ENCODE measurements at regions not wholly inside any gene's neighbourhood (a gene's known extent, or its start where the extent isn't known, plus 50 kb on each side); places are given as distances from the start of the nearest gene placed in this dataset.

DNA sequence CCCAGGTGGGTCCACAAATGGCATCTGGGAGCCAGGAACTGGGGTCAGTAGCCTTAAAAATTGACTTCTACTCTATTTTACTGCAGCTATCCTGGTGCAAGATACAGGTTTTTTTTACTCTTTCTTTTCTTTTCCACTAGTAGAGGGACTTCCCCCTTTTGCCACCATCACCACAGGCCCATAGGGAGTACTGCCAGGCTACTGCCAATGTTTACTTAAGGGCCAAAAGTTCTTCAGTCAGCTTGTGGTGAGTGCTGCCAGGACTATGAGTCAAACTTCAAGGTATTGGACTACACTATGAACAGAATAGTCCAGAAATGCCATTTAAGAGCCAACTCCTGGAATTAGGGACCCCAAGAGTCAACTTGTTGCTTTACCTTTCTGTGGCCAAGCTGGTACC lies 94.7 kb downstream of the EDA2R start:
- Mint-ChIP-seq H3K36me3 (ENCODE audit: unreplicated experiment) (no peaks in the 10 kb centered on the region), H3K9me3 (ENCODE audit: unreplicated experiment) (peaks cover 46% of the 10 kb centered on the region), H3K4me3 (ENCODE audit: unreplicated experiment) (no peak overlapping the region), H3K27ac (ENCODE audit: unreplicated experiment) (no peak overlapping the region), H3K4me1 (ENCODE audit: unreplicated experiment) (no peaks in the 10 kb centered on the region), H3K27me3 (ENCODE audit: unreplicated experiment) (no peaks in the 10 kb centered on the region)
- DNase-seq (ENCODE audit: extremely low spot score, unreplicated experiment): no peak
- TF ChIP-seq, protein P1, sequence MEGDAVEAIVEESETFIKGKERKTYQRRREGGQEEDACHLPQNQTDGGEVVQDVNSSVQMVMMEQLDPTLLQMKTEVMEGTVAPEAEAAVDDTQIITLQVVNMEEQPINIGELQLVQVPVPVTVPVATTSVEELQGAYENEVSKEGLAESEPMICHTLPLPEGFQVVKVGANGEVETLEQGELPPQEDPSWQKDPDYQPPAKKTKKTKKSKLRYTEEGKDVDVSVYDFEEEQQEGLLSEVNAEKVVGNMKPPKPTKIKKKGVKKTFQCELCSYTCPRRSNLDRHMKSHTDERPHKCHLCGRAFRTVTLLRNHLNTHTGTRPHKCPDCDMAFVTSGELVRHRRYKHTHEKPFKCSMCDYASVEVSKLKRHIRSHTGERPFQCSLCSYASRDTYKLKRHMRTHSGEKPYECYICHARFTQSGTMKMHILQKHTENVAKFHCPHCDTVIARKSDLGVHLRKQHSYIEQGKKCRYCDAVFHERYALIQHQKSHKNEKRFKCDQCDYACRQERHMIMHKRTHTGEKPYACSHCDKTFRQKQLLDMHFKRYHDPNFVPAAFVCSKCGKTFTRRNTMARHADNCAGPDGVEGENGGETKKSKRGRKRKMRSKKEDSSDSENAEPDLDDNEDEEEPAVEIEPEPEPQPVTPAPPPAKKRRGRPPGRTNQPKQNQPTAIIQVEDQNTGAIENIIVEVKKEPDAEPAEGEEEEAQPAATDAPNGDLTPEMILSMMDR (IDR thresholded peaks at IDR 0.05): no peak

DNA sequence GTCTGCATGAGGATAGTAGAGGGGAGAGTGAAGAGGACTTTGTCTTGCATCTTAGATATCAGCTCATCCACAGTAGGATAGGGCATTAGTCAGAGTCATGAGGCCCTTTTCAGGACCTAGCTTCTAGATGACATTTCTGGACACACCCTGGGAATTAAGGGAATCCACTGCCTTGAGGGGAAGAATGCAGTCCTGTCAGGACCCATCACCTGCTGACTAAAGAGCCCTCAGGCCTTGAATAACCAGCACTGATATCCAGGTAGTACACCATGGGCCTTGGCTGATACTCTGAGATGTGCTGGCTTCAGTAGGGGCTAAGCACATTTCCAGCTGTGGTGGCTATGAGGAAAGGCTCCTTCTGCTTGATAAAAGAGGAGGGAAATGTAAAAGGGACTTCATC lies 134.4 kb downstream of the EDA2R start:
- Mint-ChIP-seq H3K36me3 (ENCODE audit: unreplicated experiment) (no peaks in the 10 kb centered on the region), H3K9me3 (ENCODE audit: unreplicated experiment) (peaks cover 55% of the 10 kb centered on the region)
- no peak for DNase-seq (ENCODE audit: extremely low spot score, unreplicated experiment)

DNA sequence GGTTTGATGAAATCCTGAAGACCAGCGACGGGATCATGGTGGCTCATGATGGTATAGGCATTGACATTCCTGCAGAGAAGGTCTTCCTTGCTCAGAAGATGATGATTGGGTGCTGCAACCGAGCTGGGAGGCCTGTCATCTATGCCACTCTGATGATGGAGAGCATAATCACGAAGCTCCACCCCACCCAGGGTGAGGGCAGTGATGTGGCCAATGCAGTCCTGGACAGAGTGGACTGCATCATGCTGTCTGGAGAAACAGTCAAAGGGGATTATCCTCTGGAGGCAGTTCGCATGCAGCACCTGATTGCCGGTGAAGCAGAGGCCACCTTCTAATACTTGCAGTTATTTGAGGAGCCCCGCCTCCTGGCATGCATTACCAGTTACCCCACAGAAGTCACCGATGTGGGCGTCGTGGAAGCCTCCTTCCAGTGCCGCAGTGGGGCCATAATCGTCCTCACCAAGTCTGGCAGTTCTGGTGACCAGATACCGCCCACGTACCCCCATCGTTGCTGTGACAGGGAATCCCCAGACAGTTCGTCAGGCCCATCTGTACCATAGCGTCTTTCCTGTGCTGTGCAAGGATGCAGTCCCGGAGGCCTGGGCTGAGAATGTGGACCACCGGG lies 140.1 kb downstream of the EDA2R start:
- TF ChIP-seq, protein P1 (IDR thresholded peaks at IDR 0.05): no peak
- Mint-ChIP-seq H3K27ac (ENCODE audit: unreplicated experiment) (no peak overlapping the region), H3K27me3 (ENCODE audit: unreplicated experiment) (no peaks in the 10 kb centered on the region), H3K36me3 (ENCODE audit: unreplicated experiment) (no peaks in the 10 kb centered on the region), H3K4me1 (ENCODE audit: unreplicated experiment) (no peaks in the 10 kb centered on the region), H3K4me3 (ENCODE audit: unreplicated experiment) (no peak overlapping the region), H3K9me3 (ENCODE audit: unreplicated experiment) (peaks cover 36% of the 10 kb centered on the region)
- DNase-seq (ENCODE audit: extremely low spot score, unreplicated experiment): no peak

More for the DNA sequence above, 134.4 kb downstream of the EDA2R start:
- TF ChIP-seq, protein P1 (IDR thresholded peaks at IDR 0.05): no peak
- Mint-ChIP-seq H3K4me3 (ENCODE audit: unreplicated experiment) (no peak overlapping the region), H3K4me1 (ENCODE audit: unreplicated experiment) (no peaks in the 10 kb centered on the region), H3K27ac (ENCODE audit: unreplicated experiment) (no peak overlapping the region), H3K27me3 (ENCODE audit: unreplicated experiment) (no peaks in the 10 kb centered on the region)

DNA sequence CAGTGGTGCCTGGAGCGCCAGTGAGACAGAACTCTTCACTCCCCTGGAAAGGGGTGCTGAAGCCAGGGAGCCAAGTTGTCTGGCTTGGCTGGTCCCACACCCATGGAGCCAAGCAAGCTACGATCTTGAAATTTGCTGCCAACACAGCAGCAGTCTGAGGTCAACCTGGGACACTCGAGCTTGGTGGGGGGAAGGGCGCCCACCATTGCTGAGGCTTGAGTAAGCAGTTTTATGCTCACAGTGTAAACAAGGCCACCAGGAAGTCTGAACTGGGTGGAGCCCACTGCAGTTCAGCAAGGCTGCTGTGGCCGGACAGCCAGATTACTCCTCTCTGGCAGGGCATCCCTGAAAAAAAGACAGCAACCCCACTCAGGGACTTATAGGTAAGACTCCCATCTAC lies 149.5 kb downstream of the EDA2R start:
- no peaks in the 10 kb centered on the region for H3K4me1 Mint-ChIP-seq (ENCODE audit: unreplicated experiment)

More for the DNA sequence above, 149.5 kb downstream of the EDA2R start:
- Mint-ChIP-seq H3K9me3 (ENCODE audit: unreplicated experiment) (peaks cover 46% of the 10 kb centered on the region), H3K4me3 (ENCODE audit: unreplicated experiment) (no peak overlapping the region), H3K27me3 (ENCODE audit: unreplicated experiment) (no peaks in the 10 kb centered on the region), H3K36me3 (ENCODE audit: unreplicated experiment) (peaks cover 4% of the 10 kb centered on the region), H3K27ac (ENCODE audit: unreplicated experiment) (no peak overlapping the region)
- TF ChIP-seq, protein P1 (IDR thresholded peaks at IDR 0.05): no peak
- no peak for DNase-seq (ENCODE audit: extremely low spot score, unreplicated experiment)

Measured in osteocyte (in vitro differentiated cells).